HL-60/S4 (cell line): ENCODE measurements at regions not wholly inside any gene's neighbourhood (a gene's known extent, or its start where the extent isn't known, plus 50 kb on each side); places are given as distances from the start of the nearest gene placed in this dataset.

Source experiments
- in situ Hi-C: fragments of 300-500 bp; cut with MboI; formaldehyde crosslinking; loops from 2 replicates; pipeline ENCODE4 v1.14.3; 2022; ENCODE audit warnings: low sequenced_read_pairs

- in situ Hi-C loops: no loop called here
These were observed 521.7 kb upstream of the FZD8 start for GRCh38 chr10:36163827-36164226.

- in situ Hi-C loops: no loop called here
These were observed 515.4 kb upstream of the FZD8 start for GRCh38 chr10:36157486-36157885.

GRCh38 chr10:36148207-36148606 lies 506.1 kb upstream of the FZD8 start:
- in situ Hi-C loops: no loop called here

GRCh38 chr10:36147529-36147928 lies 505.4 kb upstream of the FZD8 start:
- in situ Hi-C loops: no loop called here

- in situ Hi-C loops: no loop called here
These were observed 499.9 kb upstream of the FZD8 start for GRCh38 chr10:36141856-36142560.

- in situ Hi-C loops: no loop called here
These were observed 487.0 kb upstream of the FZD8 start for GRCh38 chr10:36129051-36129450.

GRCh38 chr10:36126076-36126475 lies 484.0 kb upstream of the FZD8 start:
- in situ Hi-C loops: no loop called here

GRCh38 chr10:36119455-36119854 lies 477.4 kb upstream of the FZD8 start:
- in situ Hi-C loops: no loop called here

- in situ Hi-C loops: no loop called here
These were observed 476.2 kb upstream of the FZD8 start for GRCh38 chr10:36118314-36118713.

GRCh38 chr10:36117890-36118289 lies 475.8 kb upstream of the FZD8 start:
- in situ Hi-C loops: no loop called here

GRCh38 chr10:36117231-36117630 lies 475.1 kb upstream of the FZD8 start:
- in situ Hi-C loops: no loop called here

- in situ Hi-C loops: no loop called here
These were observed 474.6 kb upstream of the FZD8 start for GRCh38 chr10:36116731-36117130.

- in situ Hi-C loops: no loop called here
These were observed 473.9 kb upstream of the FZD8 start for GRCh38 chr10:36116040-36116439.

- in situ Hi-C loops: no loop called here
These were observed 473.3 kb upstream of the FZD8 start for GRCh38 chr10:36115364-36115763.

GRCh38 chr10:36114913-36115312 lies 472.8 kb upstream of the FZD8 start:
- in situ Hi-C loops: no loop called here

- in situ Hi-C loops: no loop called here
These were observed 472.0 kb upstream of the FZD8 start for GRCh38 chr10:36114141-36114540.

- in situ Hi-C loops: no loop called here
These were observed 469.6 kb upstream of the FZD8 start for GRCh38 chr10:36111676-36112075.

- in situ Hi-C loops: no loop called here
These were observed 468.0 kb upstream of the FZD8 start for GRCh38 chr10:36110097-36110496.

- in situ Hi-C loops: no loop called here
These were observed 467.4 kb upstream of the FZD8 start for GRCh38 chr10:36109399-36110023.

GRCh38 chr10:36097696-36098095 lies 455.6 kb upstream of the FZD8 start:
- in situ Hi-C loops: no loop called here

GRCh38 chr10:36096576-36096975 lies 454.5 kb upstream of the FZD8 start:
- in situ Hi-C loops: no loop called here

- in situ Hi-C loops: no loop called here
These were observed 452.0 kb upstream of the FZD8 start for GRCh38 chr10:36094096-36094495.

- in situ Hi-C loops: no loop called here
These were observed 450.0 kb upstream of the FZD8 start for GRCh38 chr10:36092116-36092515.
